ENCODE measurements at regions not wholly inside any gene's neighbourhood (a gene's known extent, or its start where the extent isn't known, plus 50 kb on each side); places are given as distances from the start of the nearest gene placed in this dataset.

DNA sequence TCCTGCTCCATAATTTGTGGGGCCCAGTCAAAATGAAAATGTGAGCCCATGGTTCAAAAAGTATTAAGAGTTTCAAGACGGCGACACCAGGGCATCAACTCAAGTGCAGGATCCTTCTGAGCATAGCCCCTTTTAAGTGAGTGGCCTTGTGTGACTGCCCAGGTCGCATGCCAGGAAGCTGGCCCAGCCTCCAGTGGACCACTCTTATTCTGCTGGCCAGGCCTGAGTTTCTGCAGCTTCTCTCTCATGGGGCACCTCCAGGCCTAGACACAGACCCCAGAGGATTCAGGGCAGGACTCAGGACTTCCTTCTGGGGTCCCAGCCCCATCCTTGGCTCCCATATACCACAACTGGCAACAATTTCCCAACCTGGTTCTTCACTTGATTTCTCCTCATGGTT lies 83.5 kb upstream of the HAAO start:
- no peak overlapping the region for H3K4me3 Mint-ChIP-seq (ENCODE audit: unreplicated experiment)

DNA sequence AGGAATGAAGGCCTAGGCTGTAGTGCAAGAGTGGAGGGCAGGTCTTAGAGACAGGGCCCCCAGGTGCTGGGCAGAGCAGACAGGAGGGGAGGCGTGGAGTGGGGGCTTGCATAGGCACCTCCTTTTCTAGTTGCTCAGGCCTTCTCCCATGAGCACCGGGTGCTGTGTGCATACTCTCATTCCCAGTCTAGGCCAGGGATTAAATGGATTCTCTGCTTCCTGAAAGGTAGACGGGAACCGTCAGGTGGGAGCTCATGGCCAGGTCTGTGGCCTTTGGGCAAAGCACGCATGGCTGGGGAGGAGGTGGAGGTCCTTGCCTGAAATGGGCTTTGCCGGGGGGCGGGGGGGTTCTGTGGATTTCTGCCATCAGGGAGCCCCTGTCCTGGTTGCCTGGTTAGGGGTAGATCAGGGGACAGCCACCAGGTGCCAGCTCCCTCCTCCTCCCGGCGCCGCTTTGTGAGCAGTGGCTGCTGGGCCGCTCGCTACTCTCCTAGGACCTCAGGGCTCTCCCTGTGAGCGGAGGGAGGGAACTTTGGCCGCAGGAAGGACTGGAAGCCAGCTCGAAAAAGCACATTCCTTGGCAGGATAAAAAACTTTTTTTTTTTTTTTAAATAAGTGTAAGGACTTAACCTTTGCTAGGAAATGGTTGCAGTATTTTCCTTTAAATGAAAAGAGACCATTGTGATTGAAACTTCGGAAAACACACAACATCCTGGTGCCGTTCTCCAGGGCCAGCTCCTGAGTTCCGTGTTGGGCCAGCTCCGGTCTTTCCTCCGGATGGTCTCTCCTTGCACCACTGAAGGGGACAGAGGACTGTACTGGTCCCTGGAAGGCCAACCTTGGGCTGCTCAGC lies 82.8 kb upstream of the HAAO start:
- DNase-seq (ENCODE audit: low spot score) = no peak
- no peaks in the 10 kb centered on the region for H3K27me3 Mint-ChIP-seq (ENCODE audit: low read depth)
- H3K4me3 Mint-ChIP-seq (ENCODE audit: unreplicated experiment) = no peak overlapping the region
- H3K4me1 Mint-ChIP-seq (ENCODE audit: low read depth) = no peaks in the 10 kb centered on the region
- TF ChIP-seq CTCF (IDR thresholded peaks at IDR 0.05) = no peak
- no peaks in the 10 kb centered on the region for H3K36me3 Mint-ChIP-seq (ENCODE audit: low read depth)
- H3K9me3 Mint-ChIP-seq (ENCODE audit: low read depth) = no peaks in the 10 kb centered on the region
- H3K27ac Mint-ChIP-seq (ENCODE audit: unreplicated experiment) = no peak overlapping the region

More for the DNA sequence above, 83.5 kb upstream of the HAAO start:
- Mint-ChIP-seq H3K36me3 (ENCODE audit: low read depth) (no peaks in the 10 kb centered on the region), H3K27me3 (ENCODE audit: low read depth) (no peaks in the 10 kb centered on the region), H3K27ac (ENCODE audit: unreplicated experiment) (no peak overlapping the region), H3K4me1 (ENCODE audit: low read depth) (no peaks in the 10 kb centered on the region), H3K9me3 (ENCODE audit: low read depth) (no peaks in the 10 kb centered on the region)
- DNase-seq (ENCODE audit: low spot score) = no peak
- TF ChIP-seq CTCF (IDR thresholded peaks at IDR 0.05) = no peak

- Mint-ChIP-seq H3K4me3 (ENCODE audit: unreplicated experiment) (no peak overlapping the region), H3K9me3 (ENCODE audit: low read depth) (peaks cover 11% of the 10 kb centered on the region), H3K27me3 (ENCODE audit: low read depth) (no peaks in the 10 kb centered on the region), H3K27ac (ENCODE audit: unreplicated experiment) (no peak overlapping the region), H3K4me1 (ENCODE audit: low read depth) (no peaks in the 10 kb centered on the region), H3K36me3 (ENCODE audit: low read depth) (peaks cover 8% of the 10 kb centered on the region)
- TF ChIP-seq CTCF (IDR thresholded peaks at IDR 0.05) = no peak
- no peak for DNase-seq (ENCODE audit: low spot score)
Observed at GRCh38 chr2:42872721-42873120, 80.3 kb upstream of the HAAO start.

- H3K9me3 Mint-ChIP-seq (ENCODE audit: low read depth) = peaks cover 11% of the 10 kb centered on the region
- no peak for DNase-seq (ENCODE audit: low spot score)
- TF ChIP-seq CTCF (IDR thresholded peaks at IDR 0.05) = no peak
- H3K27ac Mint-ChIP-seq (ENCODE audit: unreplicated experiment) = no peak overlapping the region
- H3K4me3 Mint-ChIP-seq (ENCODE audit: unreplicated experiment) = no peak overlapping the region
- no peaks in the 10 kb centered on the region for H3K4me1 Mint-ChIP-seq (ENCODE audit: low read depth)
- no peaks in the 10 kb centered on the region for H3K27me3 Mint-ChIP-seq (ENCODE audit: low read depth)
- H3K36me3 Mint-ChIP-seq (ENCODE audit: low read depth) = peaks cover 8% of the 10 kb centered on the region
Observed at GRCh38 chr2:42871372-42871771, 79.0 kb upstream of the HAAO start.

- no peak overlapping the region for H3K4me3 Mint-ChIP-seq (ENCODE audit: unreplicated experiment)
- peaks cover 11% of the 10 kb centered on the region for H3K9me3 Mint-ChIP-seq (ENCODE audit: low read depth)
- no peak overlapping the region for H3K27ac Mint-ChIP-seq (ENCODE audit: unreplicated experiment)
- H3K27me3 Mint-ChIP-seq (ENCODE audit: low read depth) = no peaks in the 10 kb centered on the region
- no peak for TF ChIP-seq CTCF (IDR thresholded peaks at IDR 0.05)
- no peak for DNase-seq (ENCODE audit: low spot score)
- H3K36me3 Mint-ChIP-seq (ENCODE audit: low read depth) = peaks cover 8% of the 10 kb centered on the region
- no peaks in the 10 kb centered on the region for H3K4me1 Mint-ChIP-seq (ENCODE audit: low read depth)
Observed at GRCh38 chr2:42868874-42869273, 76.5 kb upstream of the HAAO start.
